GM23248 (cell line): ENCODE measurements at regions not wholly inside any gene's neighbourhood (a gene's known extent, or its start where the extent isn't known, plus 50 kb on each side); places are given as distances from the start of the nearest gene placed in this dataset.

Experiments
- DNase-seq: peaks from one replicate; pipeline ENCODE4 v3.0.0-alpha.2; 2015
- H2AFZ ChIP-seq: fragments of 200-600 bp; sonication (generic); 2 replicates; pipeline ENCODE4 v1.6.1; 2016; ENCODE audit warnings: antibody characterized with exemption
- H3F3A ChIP-seq: fragments of 200-600 bp; sonication (generic); 2 replicates; pipeline ENCODE4 v1.6.1; 2016; ENCODE audit warnings: mild to moderate bottlenecking, antibody characterized with exemption, mixed run types; ENCODE audit not compliant: insufficient read depth
- H3K27ac ChIP-seq: fragments of 200-600 bp; sonication (generic); 2 replicates; pipeline ENCODE4 v1.5.1; 2016; ENCODE audit warnings: mild to moderate bottlenecking
- H3K27me3 ChIP-seq: fragments of 200-600 bp; sonication (generic); replicated peaks from 2 replicates; pipeline ENCODE4 v1.6.1; 2016; ENCODE audit warnings: mild to moderate bottlenecking; ENCODE audit not compliant: insufficient read depth
- H3K36me3 ChIP-seq: fragments of 200-600 bp; sonication (generic); 2 replicates; pipeline ENCODE4 v1.6.1; 2016; ENCODE audit warnings: low read depth, mild to moderate bottlenecking
- H3K4me1 ChIP-seq: fragments of 200-600 bp; sonication (generic); 2 replicates; pipeline ENCODE4 v1.6.1; 2016; ENCODE audit warnings: mild to moderate bottlenecking; ENCODE audit not compliant: insufficient read depth
- H3K4me2 ChIP-seq: fragments of 200-600 bp; sonication (generic); one replicate; pipeline ENCODE4 v1.6.1; 2016; ENCODE audit warnings: mild to moderate bottlenecking; ENCODE audit not compliant: unreplicated experiment
- H3K4me3 ChIP-seq: fragments of 200-600 bp; sonication (generic); 2 replicates; pipeline ENCODE4 v1.5.1; 2016; ENCODE audit warnings: mild to moderate bottlenecking
- H3K79me2 ChIP-seq: fragments of 200-600 bp; sonication (generic); 2 replicates; pipeline ENCODE4 v1.6.1; 2016; ENCODE audit warnings: mild to moderate bottlenecking; ENCODE audit not compliant: insufficient read depth
- H3K9ac ChIP-seq: fragments of 200-600 bp; sonication (generic); 2 replicates; pipeline ENCODE4 v1.6.1; 2016; ENCODE audit warnings: mild to moderate bottlenecking
- H3K9me2 ChIP-seq: fragments of 200-600 bp; sonication (generic); 2 replicates; pipeline ENCODE4 v1.6.1; 2016; ENCODE audit warnings: mixed run types, mild to moderate bottlenecking, moderate library complexity; ENCODE audit not compliant: insufficient read depth
- H3K9me3 ChIP-seq: fragments of 200-600 bp; sonication (generic); one replicate; pipeline ENCODE4 v1.6.1; 2017; ENCODE audit warnings: low read depth
- H4K20me1 ChIP-seq: fragments of 200-600 bp; sonication (generic); 2 replicates; pipeline ENCODE4 v1.6.0; 2016; ENCODE audit not compliant: insufficient read depth
- EZH2 ChIP-seq: fragments of 200-600 bp; sonication (generic); IDR thresholded peaks from 2 replicates; pipeline ENCODE4 v1.6.1; 2018; ENCODE audit warnings: antibody characterized with exemption, mild to moderate bottlenecking; ENCODE audit not compliant: insufficient read depth, poor library complexity, severe bottlenecking
- EZH2phosphoT487 ChIP-seq: fragments of 200-600 bp; sonication (generic); IDR thresholded peaks from 2 replicates; pipeline ENCODE4 v1.6.1; 2018; ENCODE audit warnings: antibody characterized with exemption, moderate library complexity, mild to moderate bottlenecking, low read depth; ENCODE audit not compliant: insufficient read depth
- WGBS, 2 experiments: methylation state at CpG; one replicate each; pipeline ENCODE4 v1.1.6; 2015 to 2017; ENCODE audit warnings: low lambda C conversion rate in 2 of 2, low coverage in 1 of 2; ENCODE audit errors: missing lambda C conversion rate in 2 of 2; 5-methylcytosine and 5-hydroxymethylcytosine counted together
- in situ Hi-C: fragments of 300-500 bp; cut with MboI; formaldehyde crosslinking; loops from 2 replicates; pipeline ENCODE4 v1.15.0; 2020

GRCh38 chr16:51820176-51820575, 669.1 kb upstream of the SALL1 start:
- H3K9me3 ChIP-seq: no peaks in the 10 kb centered on the region
- 54 to 58% methylated on average over 4 of the region's 4 CpGs for WGBS, 2 experiments
- no peaks in the 10 kb centered on the region for H3K27me3 ChIP-seq

GRCh38 chr16:51818342-51818944, 667.4 kb upstream of the SALL1 start:
- WGBS, 2 experiments: 16 to 20% methylated on average over 4 of the region's 4 CpGs
- Histone ChIP-seq H3K4me3 (no peak overlapping the region), H3K4me1 (no peaks in the 10 kb centered on the region), H3K27me3 (no peaks in the 10 kb centered on the region), H3K79me2 (no peaks in the 10 kb centered on the region), H3K9ac (no peak overlapping the region), H3K4me2 (no peak overlapping the region), H2AFZ (no peak overlapping the region), H3F3A (no peaks in the 10 kb centered on the region), H3K27ac (no peak overlapping the region), H3K9me3 (no peaks in the 10 kb centered on the region), H3K9me2 (no peaks in the 10 kb centered on the region), H3K36me3 (no peaks in the 10 kb centered on the region), H4K20me1 (no peaks in the 10 kb centered on the region)
- in situ Hi-C loops: loop anchor here (10.0 kb wide), 1 partner anchor 166 kb away; no protein-coding TSS in a partner anchor
- TF ChIP-seq EZH2 (no peak), EZH2phosphoT487 (no peak)
- peak; percentile 64 for DNase-seq

More at GRCh38 chr16:51820176-51820575, 669.1 kb upstream of the SALL1 start:
- Histone ChIP-seq H3K4me2 (no peak overlapping the region), H3K27ac (no peak overlapping the region), H3K4me3 (no peak overlapping the region), H3K9me2 (no peaks in the 10 kb centered on the region), H3K4me1 (no peaks in the 10 kb centered on the region), H3K9ac (no peak overlapping the region), H3K79me2 (no peaks in the 10 kb centered on the region), H3F3A (no peaks in the 10 kb centered on the region), H2AFZ (no peak overlapping the region), H4K20me1 (no peaks in the 10 kb centered on the region), H3K36me3 (no peaks in the 10 kb centered on the region)
- no peak for DNase-seq
- no peak for TF ChIP-seq EZH2phosphoT487
- TF ChIP-seq EZH2: no peak
- in situ Hi-C loops: no loop called here

- Histone ChIP-seq H3K79me2 (no peaks in the 10 kb centered on the region), H3K27ac (no peak overlapping the region), H3F3A (no peaks in the 10 kb centered on the region), H3K4me2 (no peak overlapping the region), H3K9me3 (no peaks in the 10 kb centered on the region), H3K4me3 (no peak overlapping the region), H3K27me3 (no peaks in the 10 kb centered on the region), H3K36me3 (no peaks in the 10 kb centered on the region), H3K4me1 (no peaks in the 10 kb centered on the region), H2AFZ (no peak overlapping the region), H3K9me2 (no peaks in the 10 kb centered on the region), H4K20me1 (no peaks in the 10 kb centered on the region), H3K9ac (no peak overlapping the region)
- peak; percentile 62 for DNase-seq
- in situ Hi-C loops: loop anchor here (10.0 kb wide), 1 partner anchor 168 kb away; no protein-coding TSS in a partner anchor
- no peak for TF ChIP-seq EZH2
- no peak for TF ChIP-seq EZH2phosphoT487
Measured at GRCh38 chr16:51816929-51817328, 665.9 kb upstream of the SALL1 start.

DNA sequence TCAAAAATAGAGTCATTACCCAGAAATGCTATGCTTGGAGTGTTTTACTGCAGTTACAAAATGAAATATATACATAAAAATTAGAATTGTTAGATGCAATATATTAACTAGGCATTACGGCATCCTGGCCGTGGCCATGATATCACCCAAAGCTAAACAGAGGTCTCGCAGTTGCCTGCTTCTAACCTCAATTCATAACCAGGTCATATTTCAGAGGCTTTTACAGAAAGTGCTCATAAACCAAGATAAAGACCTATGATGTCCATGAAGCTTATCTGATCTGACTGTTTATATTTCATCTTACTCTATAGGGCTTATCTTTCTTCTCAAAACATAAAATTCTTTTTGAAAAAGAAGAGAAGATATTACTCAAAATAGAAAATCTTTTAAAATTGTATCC, 664.5 kb upstream of the SALL1 start:
- DNase-seq: no peak
- Histone ChIP-seq H3K4me1 (no peaks in the 10 kb centered on the region), H3K9me3 (no peaks in the 10 kb centered on the region), H4K20me1 (no peaks in the 10 kb centered on the region), H3K4me3 (no peak overlapping the region), H3K9me2 (no peaks in the 10 kb centered on the region), H3K9ac (no peak overlapping the region), H2AFZ (no peak overlapping the region), H3F3A (no peaks in the 10 kb centered on the region), H3K27me3 (no peaks in the 10 kb centered on the region), H3K4me2 (no peak overlapping the region), H3K79me2 (no peaks in the 10 kb centered on the region), H3K36me3 (no peaks in the 10 kb centered on the region), H3K27ac (no peak overlapping the region)
- no peak for TF ChIP-seq EZH2phosphoT487
- TF ChIP-seq EZH2: no peak
- 6% methylated on average over 3 of the region's 3 CpGs for WGBS, 2 experiments
- in situ Hi-C loops: loop anchor here (10.0 kb wide), 1 partner anchor 169 kb away; no protein-coding TSS in a partner anchor

- H3K4me2 ChIP-seq: no peak overlapping the region
- H3K79me2 ChIP-seq: no peaks in the 10 kb centered on the region
- WGBS, 2 experiments: 36 to 38% methylated on average over 3 of the region's 3 CpGs
- no peak overlapping the region for H3K9ac ChIP-seq
- H2AFZ ChIP-seq: no peak overlapping the region
- no peaks in the 10 kb centered on the region for H3K4me1 ChIP-seq
- H3K27ac ChIP-seq: no peak overlapping the region
- no peaks in the 10 kb centered on the region for H3K36me3 ChIP-seq
- no peak overlapping the region for H3K4me3 ChIP-seq
- no peaks in the 10 kb centered on the region for H3K9me3 ChIP-seq
- in situ Hi-C loops: loop anchor here (10.0 kb wide), 1 partner anchor 170 kb away; no protein-coding TSS in a partner anchor
- no peaks in the 10 kb centered on the region for H4K20me1 ChIP-seq
- DNase-seq: no peak
- no peaks in the 10 kb centered on the region for H3F3A ChIP-seq
- TF ChIP-seq EZH2phosphoT487: no peak
- no peak for TF ChIP-seq EZH2
- H3K9me2 ChIP-seq: no peaks in the 10 kb centered on the region
- H3K27me3 ChIP-seq: no peaks in the 10 kb centered on the region
Measured at GRCh38 chr16:51814617-51815016, 663.5 kb upstream of the SALL1 start.
